Keratinocyte (primary cell): ENCODE measurements at regions not wholly inside any gene's neighbourhood (a gene's known extent, or its start where the extent isn't known, plus 50 kb on each side); places are given as distances from the start of the nearest gene placed in this dataset.

ENCODE experiments used
- DNase-seq: peaks from one replicate; pipeline ENCODE4 v3.0.0-alpha.2; 2011; ENCODE audit warnings: low read depth, missing footprints, low spot score
- FAIRE-seq: peaks from 2 replicates; lab custom pipeline; 2011; peaks lifted over from hg19 to GRCh38; lab: Jason Lieb, UNC
- H2AFZ ChIP-seq: 2 replicates; pipeline ENCODE4 v1.6.0; 2012; ENCODE audit warnings: low read length, control low read depth, inconsistent platforms; ENCODE audit not compliant: control insufficient read depth
- H3K27ac ChIP-seq: 2 replicates; pipeline ENCODE4 v1.5.1; 2011; ENCODE audit warnings: low read length; ENCODE audit not compliant: control insufficient read depth, insufficient read depth
- H3K27me3 ChIP-seq: 3 replicates; pipeline ENCODE4 v1.6.0; 2011; ENCODE audit warnings: low read length; ENCODE audit not compliant: control insufficient read depth, insufficient read depth; ENCODE audit errors: extremely low read depth
- H3K36me3 ChIP-seq, 2 experiments: 2 replicates in 1 of 2; 3 replicates in 1 of 2; pipeline ENCODE4 v1.5.1; 2011; ENCODE audit warnings: low read length in 2 of 2, mild to moderate bottlenecking in 1 of 2; ENCODE audit not compliant: control insufficient read depth in 2 of 2, insufficient read depth in 2 of 2; ENCODE audit errors: extremely low read depth in 1 of 2
- H3K4me1 ChIP-seq: 3 replicates; pipeline ENCODE4 v1.5.1; 2011; ENCODE audit warnings: low read length; ENCODE audit not compliant: control insufficient read depth, insufficient read depth; ENCODE audit errors: extremely low read depth
- H3K4me2 ChIP-seq: 3 replicates; pipeline ENCODE4 v1.6.0; 2011; ENCODE audit warnings: low read depth, low read length; ENCODE audit not compliant: control insufficient read depth, insufficient read depth; ENCODE audit errors: extremely low read depth
- H3K4me3 ChIP-seq, 3 experiments: fragments of 200-600 bp in 1 of 3; sonication (generic) in 1 of 3; 2 replicates in 2 of 3; 3 replicates in 1 of 3; pipeline ENCODE4 v1.5.1; 2011 to 2016; ENCODE audit warnings: low read length in 3 of 3, mild to moderate bottlenecking in 3 of 3, control low read depth in 2 of 3, inconsistent platforms in 1 of 3, low read depth in 1 of 3, mixed read lengths in 1 of 3, mixed run types in 1 of 3, moderate library complexity in 1 of 3; ENCODE audit not compliant: control insufficient read depth in 2 of 3, insufficient read depth in 2 of 3; ENCODE audit errors: extremely low read depth in 1 of 3
- H3K79me2 ChIP-seq: 2 replicates; pipeline ENCODE4 v1.6.0; 2012; ENCODE audit warnings: low read length; ENCODE audit not compliant: control insufficient read depth, insufficient read depth
- H3K9ac ChIP-seq: 3 replicates; pipeline ENCODE4 v1.6.0; 2011; ENCODE audit warnings: low read length; ENCODE audit not compliant: control insufficient read depth, insufficient read depth; ENCODE audit errors: extremely low read depth
- H3K9me1 ChIP-seq: 3 replicates; pipeline ENCODE4 v1.6.0; 2011; ENCODE audit warnings: low read length; ENCODE audit not compliant: control insufficient read depth, insufficient read depth; ENCODE audit errors: extremely low read depth
- H3K9me3 ChIP-seq: 2 replicates; pipeline ENCODE4 v1.5.1; 2012; ENCODE audit warnings: low read depth, low read length; ENCODE audit not compliant: control insufficient read depth
- H4K20me1 ChIP-seq: 3 replicates; pipeline ENCODE4 v1.6.0; 2011; ENCODE audit warnings: low read length; ENCODE audit not compliant: control insufficient read depth, insufficient read depth; ENCODE audit errors: extremely low read depth
- CTCF ChIP-seq, 3 experiments: IDR thresholded peaks in 1 of 3; conservative IDR thresholded peaks in 1 of 3; optimal IDR thresholded peaks in 1 of 3; 2 replicates in 2 of 3; 3 replicates in 1 of 3; pipeline versions ENCODE3 to v1.5.1; 2011; ENCODE audit warnings: low read length in 3 of 3, mild to moderate bottlenecking in 3 of 3, moderate library complexity in 2 of 3, control low read depth in 1 of 3, inconsistent platforms in 1 of 3; ENCODE audit not compliant: insufficient read depth in 2 of 3; ENCODE audit errors: extremely low read depth in 1 of 3
- EZH2 ChIP-seq: IDR thresholded peaks from one replicate; pipeline ENCODE4 v1.6.1; 2012; ENCODE audit warnings: inconsistent platforms, mild to moderate bottlenecking, low read length, moderate library complexity
- dilution Hi-C: fragments of 300-500 bp; cut with MboI; formaldehyde crosslinking; loops from one replicate; pipeline ENCODE4 v1.7.0; 2020; ENCODE audit warnings: low sequenced_read_pairs; ENCODE audit not compliant: extremely low pct_ligation_motif_present

GRCh38 chr3:197445896-197446699, 109.7 kb downstream of the BDH1 start:
- H3K27me3 ChIP-seq, result peaks cover 4% of the 10 kb centered on the region
- no peak overlapping the region for H2AFZ ChIP-seq
- TF ChIP-seq CTCF (optimal IDR thresholded peaks at IDR 0.05 in 1 of 3, IDR thresholded peaks at IDR 0.05 in 1 of 3, conservative IDR thresholded peaks at IDR 0.05 in 1 of 3; ENCODE audit: extremely low read depth in 1 of 3, insufficient read depth in 2 of 3, low read length in 3 of 3), result no peak
- TF ChIP-seq EZH2, result no peak
- H3K27ac ChIP-seq, result no peak overlapping the region
- no peak overlapping the region for H3K4me3 ChIP-seq
- no peak for DNase-seq
- no peaks in the 10 kb centered on the region for H3K36me3 ChIP-seq
- no peaks in the 10 kb centered on the region for H3K4me1 ChIP-seq
- H3K4me2 ChIP-seq, result no peak overlapping the region
- dilution Hi-C loops, result no loop called here
- H3K9me3 ChIP-seq, result no peaks in the 10 kb centered on the region
- FAIRE-seq, result no peak
- no peaks in the 10 kb centered on the region for H3K9me1 ChIP-seq
- H4K20me1 ChIP-seq, result no peaks in the 10 kb centered on the region
- H3K79me2 ChIP-seq, result no peaks in the 10 kb centered on the region
- H3K9ac ChIP-seq, result no peak overlapping the region

- H3K27ac ChIP-seq, result no peak overlapping the region
- no peak overlapping the region for H2AFZ ChIP-seq
- no peak overlapping the region for H3K4me3 ChIP-seq
- H3K9me1 ChIP-seq, result no peaks in the 10 kb centered on the region
- TF ChIP-seq EZH2, result no peak
- TF ChIP-seq CTCF (optimal IDR thresholded peaks at IDR 0.05 in 1 of 3, IDR thresholded peaks at IDR 0.05 in 1 of 3, conservative IDR thresholded peaks at IDR 0.05 in 1 of 3; ENCODE audit: extremely low read depth in 1 of 3, insufficient read depth in 2 of 3, low read length in 3 of 3), result no peak
- H3K4me1 ChIP-seq, result no peaks in the 10 kb centered on the region
- DNase-seq, result no peak
- dilution Hi-C loops, result no loop called here
- H3K4me2 ChIP-seq, result no peak overlapping the region
- no peak for FAIRE-seq
- H3K79me2 ChIP-seq, result no peaks in the 10 kb centered on the region
- no peaks in the 10 kb centered on the region for H4K20me1 ChIP-seq
- no peak overlapping the region for H3K9ac ChIP-seq
- no peaks in the 10 kb centered on the region for H3K9me3 ChIP-seq
- no peaks in the 10 kb centered on the region for H3K36me3 ChIP-seq
- H3K27me3 ChIP-seq, result peaks cover 4% of the 10 kb centered on the region
Measured at GRCh38 chr3:197444793-197445379, 110.9 kb downstream of the BDH1 start.
